ENCODE measurements at regions not wholly inside any gene's neighbourhood (a gene's known extent, or its start where the extent isn't known, plus 50 kb on each side); places are given as distances from the start of the nearest gene placed in this dataset.
A peak's percentile ranks its signal among the peaks of the same experiment; 100 is the strongest.

GRCh38 chr14:59126714-59127436, 61.6 kb upstream of the DAAM1 start:
- no peak overlapping the region for H3K4me3 ChIP-seq (ENCODE audit: low read length)
- peak; percentile 80 for TF ChIP-seq CTCF (conservative IDR thresholded peaks at IDR 0.05; ENCODE audit: low read length)
- DNase-seq (ENCODE audit: low read depth), result peak; percentile 66

DNA sequence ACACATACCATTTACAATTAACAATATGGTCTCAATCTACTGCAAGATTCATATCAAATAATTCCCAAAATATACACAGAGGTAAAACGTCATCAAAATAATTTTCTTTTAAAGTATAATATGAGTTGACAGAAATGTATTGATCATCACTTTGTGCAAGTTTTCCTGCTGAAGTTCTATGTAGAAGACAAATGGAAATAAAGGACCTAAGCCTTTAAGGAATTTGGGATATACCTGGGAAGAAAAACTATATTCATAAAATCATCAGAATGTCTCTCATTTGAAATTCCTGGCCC, 61.1 kb upstream of the DAAM1 start:
- no peak overlapping the region for H3K4me3 ChIP-seq (ENCODE audit: low read length)
- DNase-seq (ENCODE audit: low read depth), result no peak
- no peak for TF ChIP-seq CTCF (conservative IDR thresholded peaks at IDR 0.05; ENCODE audit: low read length)

GRCh38 chr14:59130462-59130861, 58.0 kb upstream of the DAAM1 start:
- no peak overlapping the region for H3K4me3 ChIP-seq (ENCODE audit: low read length)
- no peak for DNase-seq (ENCODE audit: low read depth)
- no peak for TF ChIP-seq CTCF (conservative IDR thresholded peaks at IDR 0.05; ENCODE audit: low read length)

GRCh38 chr14:59131938-59132795, 56.3 kb upstream of the DAAM1 start:
- no peak for TF ChIP-seq CTCF (conservative IDR thresholded peaks at IDR 0.05; ENCODE audit: low read length)
- no peak overlapping the region for H3K4me3 ChIP-seq (ENCODE audit: low read length)
- DNase-seq (ENCODE audit: low read depth), result no peak

GRCh38 chr14:59132796-59133494, 55.5 kb upstream of the DAAM1 start:
- peak; percentile 6; the same call in 1 of the 2 replicates for TF ChIP-seq CTCF (conservative IDR thresholded peaks at IDR 0.05; ENCODE audit: low read length)
- no peak for DNase-seq (ENCODE audit: low read depth)
- H3K4me3 ChIP-seq (ENCODE audit: low read length), result no peak overlapping the region

DNA sequence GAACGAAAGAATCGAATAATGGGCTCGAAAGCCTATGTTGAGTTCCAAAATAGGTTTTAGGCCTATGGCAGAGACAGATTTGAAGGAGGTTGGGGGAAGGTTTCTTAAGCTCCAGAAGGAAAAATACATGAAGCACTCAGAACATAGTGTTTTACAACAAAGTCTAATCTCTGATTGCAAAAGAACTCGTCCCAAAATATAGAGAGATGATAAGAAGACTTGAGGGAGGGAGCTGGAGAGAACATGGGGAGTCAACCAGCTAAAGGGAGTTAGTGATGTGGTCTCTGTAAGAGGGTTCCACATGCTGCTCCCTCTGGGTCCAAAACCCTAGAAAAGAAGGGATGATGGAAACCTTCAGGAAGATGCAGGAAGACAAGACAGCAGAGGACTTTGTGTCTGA, 54.8 kb upstream of the DAAM1 start:
- no peak for DNase-seq (ENCODE audit: low read depth)
- H3K4me3 ChIP-seq (ENCODE audit: low read length), result no peak overlapping the region
- TF ChIP-seq CTCF (conservative IDR thresholded peaks at IDR 0.05; ENCODE audit: low read length), result no peak

All from AG10803 (cell line).